Hippocampal formation (tissue), 2 donors: ENCODE measurements at regions not wholly inside any gene's neighbourhood (a gene's known extent, or its start where the extent isn't known, plus 50 kb on each side); places are given as distances from the start of the nearest gene placed in this dataset.
A peak's percentile ranks its signal among the peaks of the same experiment; 100 is the strongest.
"Not testable (repeated sequence)": the region's sequence is repeated elsewhere in the genome, so short reads cannot be mapped to it uniquely, and the experiment has no call there.

Experiments
- DNase-seq, 2 donors: peaks; one replicate each; lab custom pipeline; 2025; lab: John Stamatoyannopoulos, UW

DNA sequence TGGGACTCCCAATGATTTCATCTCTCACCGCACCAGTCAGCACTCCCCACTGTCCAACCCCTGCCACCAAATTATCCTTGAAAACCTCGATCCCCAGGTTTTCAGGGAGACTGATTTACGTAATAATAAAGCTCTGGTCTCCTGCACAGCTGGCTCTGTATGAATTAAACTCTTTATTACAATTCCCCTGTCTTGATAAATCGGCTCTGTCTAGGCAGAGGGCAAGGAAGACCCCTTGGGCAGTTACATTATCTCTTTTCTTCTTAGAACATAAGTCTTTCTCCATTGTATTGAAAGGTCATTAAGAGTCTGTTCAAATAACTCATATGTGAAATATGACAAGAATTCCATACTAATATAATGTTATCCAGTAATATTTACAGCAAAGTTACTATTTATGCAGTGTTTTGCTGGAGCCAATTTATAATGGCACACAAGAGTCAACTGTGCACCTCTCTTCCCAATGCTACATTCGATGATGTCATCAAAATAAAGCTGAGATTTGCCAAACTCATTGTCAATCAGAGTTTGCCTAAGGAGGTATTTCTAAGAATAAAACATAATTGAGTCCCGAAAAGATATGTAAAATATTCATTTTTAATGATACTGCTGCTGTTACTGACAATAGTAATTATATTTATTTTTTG, 1297.2 kb upstream of the LRRTM3 start:
- no peak for DNase-seq

GRCh38 chr10:65660006-65660405, 1265.8 kb upstream of the LRRTM3 start:
- no peak for DNase-seq

DNA sequence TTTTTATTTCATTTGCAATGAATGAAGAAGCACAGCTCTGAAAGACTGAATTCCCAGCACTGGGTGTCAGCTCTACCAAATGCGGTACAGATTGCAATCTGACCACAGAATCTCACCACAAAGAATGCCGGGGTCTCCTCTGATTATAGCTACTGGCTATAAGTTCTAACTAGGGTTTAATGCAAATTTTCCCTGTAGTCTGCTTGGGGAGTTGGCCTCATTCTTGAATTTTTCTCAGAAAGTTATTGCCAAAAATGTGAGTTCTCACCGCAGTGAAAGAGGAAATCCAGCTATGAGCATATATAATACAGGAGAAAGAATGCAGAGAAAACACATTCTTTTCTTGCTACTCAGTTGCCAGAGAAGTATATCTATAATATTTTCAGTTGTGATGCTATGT, 1255.7 kb upstream of the LRRTM3 start:
- no peak for DNase-seq

DNA sequence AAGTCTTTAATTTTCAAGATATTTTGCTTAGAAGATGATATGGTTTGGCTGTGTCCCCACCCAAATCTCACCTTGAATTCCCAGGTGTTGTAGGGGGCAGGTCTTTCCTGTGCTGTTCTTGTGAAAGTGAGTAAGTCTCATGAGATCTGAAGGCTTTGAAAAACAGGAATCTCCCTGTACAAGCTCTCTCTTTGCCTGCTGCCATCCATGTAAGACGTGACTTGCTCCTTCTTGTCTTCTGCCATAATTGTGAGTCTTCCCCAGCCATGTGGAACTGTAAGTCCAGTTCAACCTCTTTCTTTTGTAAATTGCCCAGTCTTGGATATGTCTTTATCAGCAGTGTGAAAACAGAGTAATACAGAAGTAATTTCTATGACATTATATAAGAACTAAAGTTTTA, 1255.2 kb upstream of the LRRTM3 start:
- not testable (repeated sequence) for DNase-seq

DNA sequence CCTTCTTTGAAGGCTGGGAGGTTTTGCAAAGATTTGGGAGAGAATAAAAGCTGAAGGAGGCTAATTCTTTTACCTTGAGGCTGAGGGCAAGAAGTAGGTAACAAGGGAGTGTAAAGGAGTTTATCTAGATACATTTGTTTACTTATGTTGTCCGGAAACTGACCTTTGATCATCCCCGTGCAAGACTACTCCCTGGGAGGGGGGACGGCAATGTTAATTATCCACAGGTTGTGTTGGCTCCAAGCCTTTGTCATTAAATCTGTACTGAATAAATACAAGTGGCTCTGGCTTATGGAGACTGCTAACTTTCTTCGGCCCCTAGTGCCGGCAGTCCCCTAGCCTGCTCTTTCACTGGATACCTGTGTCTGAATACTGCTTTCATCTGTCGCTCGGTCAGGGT, 1250.6 kb upstream of the LRRTM3 start:
- DNase-seq = no peak

DNA sequence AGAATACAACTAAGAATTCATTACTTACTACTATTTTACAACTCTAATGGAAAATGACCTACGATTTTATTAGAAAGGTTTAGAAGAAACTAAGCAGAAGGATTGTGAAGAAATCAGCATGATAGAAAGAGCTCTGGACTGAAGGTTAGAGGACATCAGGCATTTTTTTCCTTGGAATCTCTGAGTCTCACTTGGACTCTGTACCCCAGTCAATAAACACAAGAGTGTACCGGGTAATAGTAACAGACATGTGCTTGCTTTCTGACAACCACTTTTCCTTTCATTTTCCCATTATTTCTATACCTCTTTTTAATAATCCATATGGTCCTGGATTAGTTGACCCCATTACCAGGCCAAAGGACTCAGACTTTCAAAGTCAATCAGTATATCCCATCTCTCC, 1240.9 kb upstream of the LRRTM3 start:
- no peak for DNase-seq

- no peak for DNase-seq
Observed at GRCh38 chr10:65701168-65701776, 1224.6 kb upstream of the LRRTM3 start.

- no peak for DNase-seq
Observed at GRCh38 chr10:65708057-65708456, 1217.8 kb upstream of the LRRTM3 start.

GRCh38 chr10:65710306-65710705, 1215.5 kb upstream of the LRRTM3 start:
- DNase-seq = no peak

DNA sequence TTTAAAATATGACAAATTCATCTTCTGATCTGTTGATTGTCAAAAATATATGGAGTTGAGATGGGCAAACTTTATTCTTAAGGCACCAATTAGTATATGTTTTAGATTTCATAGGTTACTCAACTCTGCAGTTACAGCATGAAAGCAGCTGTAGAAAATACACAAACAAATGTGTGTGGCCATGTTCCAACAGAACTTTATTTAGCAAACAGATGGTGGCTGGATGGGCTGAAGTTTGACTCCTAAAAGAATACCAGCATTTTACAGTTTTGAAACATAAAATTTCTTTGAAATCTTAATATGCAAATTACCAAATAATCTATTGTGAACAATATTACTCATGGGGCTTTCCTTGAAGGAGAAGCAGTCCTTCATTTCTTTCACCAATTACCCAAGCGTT, 1206.0 kb upstream of the LRRTM3 start:
- no peak for DNase-seq

DNA sequence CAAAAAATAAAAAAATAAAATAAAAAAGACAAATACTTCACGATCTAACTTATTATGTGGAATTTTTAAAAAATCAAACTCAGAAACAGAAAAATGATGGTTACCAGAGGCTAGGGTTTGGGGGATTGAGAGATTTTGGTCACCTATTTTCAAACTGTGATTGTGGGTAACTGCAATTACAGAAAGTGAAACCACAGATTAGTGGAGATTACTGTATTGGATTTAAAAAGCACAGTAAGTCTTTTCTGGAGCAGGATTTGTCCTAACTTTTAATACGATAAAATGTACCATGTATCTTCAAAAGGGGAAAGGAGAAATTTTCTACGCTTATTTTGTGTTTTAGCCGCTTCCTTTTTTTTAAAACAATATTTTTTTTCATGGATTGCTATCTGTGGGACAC, 1204.9 kb upstream of the LRRTM3 start:
- DNase-seq = no peak

GRCh38 chr10:65723525-65723924, 1202.3 kb upstream of the LRRTM3 start:
- DNase-seq = no peak

DNA sequence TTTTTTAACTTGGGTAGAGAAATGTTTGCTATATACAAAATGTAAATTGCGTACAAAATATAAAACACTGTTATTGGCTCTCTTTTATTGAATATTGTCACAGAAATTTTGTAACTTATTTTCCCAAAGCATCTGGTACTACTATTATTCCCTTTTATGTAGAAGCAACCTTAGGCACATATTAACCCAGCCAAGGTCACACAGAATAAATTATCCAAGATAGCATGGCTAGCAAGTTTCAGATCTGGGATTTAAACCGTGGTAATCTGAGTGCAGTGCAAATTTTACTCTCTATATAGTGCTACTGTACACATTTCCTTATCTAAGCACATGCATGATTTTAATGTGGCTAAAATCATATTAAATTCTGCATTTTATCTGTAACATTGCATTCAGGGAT, 1190.5 kb upstream of the LRRTM3 start:
- DNase-seq = no peak

DNA sequence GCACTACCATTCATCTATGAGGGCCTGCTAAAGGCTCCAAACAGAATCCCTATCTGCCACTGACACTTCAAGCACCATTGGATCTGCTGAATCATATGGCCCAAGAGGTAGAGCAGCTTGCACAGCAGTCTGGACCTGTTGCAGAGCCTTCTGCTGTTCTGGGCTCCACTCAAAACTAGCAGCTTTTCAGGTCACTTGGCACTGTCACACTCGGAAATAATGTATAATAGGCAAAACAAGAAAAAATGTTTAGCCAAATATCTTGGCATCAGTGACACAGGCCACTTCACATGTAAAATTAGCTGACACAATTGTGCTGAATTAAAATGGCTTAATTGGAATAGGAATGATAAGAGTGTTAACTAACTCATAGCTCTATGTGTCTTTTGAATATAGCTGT, 1182.9 kb upstream of the LRRTM3 start:
- no peak for DNase-seq

GRCh38 chr10:65751218-65751617, 1174.6 kb upstream of the LRRTM3 start:
- no peak for DNase-seq

DNA sequence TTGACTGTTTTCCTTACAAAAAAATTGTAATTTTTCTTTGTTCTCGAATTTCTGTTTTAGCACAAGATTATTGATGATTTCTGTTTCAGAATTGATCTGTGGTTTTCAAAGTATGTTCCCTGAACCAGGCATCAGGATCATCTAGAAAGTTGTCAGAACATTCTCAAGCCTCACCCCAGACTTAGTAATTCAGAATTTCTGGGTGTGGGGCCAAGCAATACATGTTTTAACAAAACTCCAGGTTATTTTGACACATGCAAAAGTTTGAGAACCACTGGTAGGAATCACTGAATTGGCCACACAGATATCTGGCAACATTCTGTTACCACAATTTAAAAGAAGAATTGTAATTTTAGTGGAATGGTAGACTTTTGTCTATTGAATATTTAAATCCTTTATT, 1173.9 kb upstream of the LRRTM3 start:
- no peak for DNase-seq

DNA sequence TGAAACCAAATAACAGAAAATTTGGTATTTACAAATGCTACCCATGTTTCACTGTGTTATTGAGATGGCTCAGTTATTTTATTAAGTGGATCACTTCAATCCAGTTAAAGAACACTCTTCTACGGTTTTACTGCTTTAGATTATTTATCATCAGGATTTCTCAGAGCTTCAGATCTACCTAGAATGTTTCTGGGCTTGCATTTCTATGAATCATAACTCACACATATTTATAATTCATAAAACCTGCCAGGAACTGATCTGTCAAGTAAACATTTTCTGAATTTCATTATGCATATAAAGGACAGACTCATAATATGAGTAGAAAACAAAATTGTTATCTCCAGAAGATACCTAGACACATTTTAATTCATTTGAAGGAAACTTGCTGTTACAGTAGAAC, 1172.3 kb upstream of the LRRTM3 start:
- DNase-seq = no peak

DNA sequence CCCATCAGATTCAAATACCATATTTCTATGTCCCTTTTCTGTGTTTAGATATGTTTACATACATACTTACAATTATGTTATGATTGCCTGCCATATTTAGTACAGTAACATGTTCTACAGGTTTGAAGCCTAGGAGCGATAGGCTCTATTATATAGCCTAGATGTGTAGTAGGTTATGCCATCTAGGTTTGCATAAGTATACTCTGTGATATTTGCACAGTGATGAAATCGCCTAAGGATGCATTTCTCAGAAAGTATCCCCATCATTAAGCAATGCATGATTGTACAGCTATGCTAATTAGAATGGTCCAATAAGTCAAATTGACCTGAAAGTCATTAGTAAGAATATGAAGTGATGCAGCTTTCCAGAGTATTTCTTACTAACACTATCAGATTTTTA, 1171.7 kb upstream of the LRRTM3 start:
- DNase-seq = no peak

GRCh38 chr10:65762311-65762710, 1163.5 kb upstream of the LRRTM3 start:
- DNase-seq = no peak

DNA sequence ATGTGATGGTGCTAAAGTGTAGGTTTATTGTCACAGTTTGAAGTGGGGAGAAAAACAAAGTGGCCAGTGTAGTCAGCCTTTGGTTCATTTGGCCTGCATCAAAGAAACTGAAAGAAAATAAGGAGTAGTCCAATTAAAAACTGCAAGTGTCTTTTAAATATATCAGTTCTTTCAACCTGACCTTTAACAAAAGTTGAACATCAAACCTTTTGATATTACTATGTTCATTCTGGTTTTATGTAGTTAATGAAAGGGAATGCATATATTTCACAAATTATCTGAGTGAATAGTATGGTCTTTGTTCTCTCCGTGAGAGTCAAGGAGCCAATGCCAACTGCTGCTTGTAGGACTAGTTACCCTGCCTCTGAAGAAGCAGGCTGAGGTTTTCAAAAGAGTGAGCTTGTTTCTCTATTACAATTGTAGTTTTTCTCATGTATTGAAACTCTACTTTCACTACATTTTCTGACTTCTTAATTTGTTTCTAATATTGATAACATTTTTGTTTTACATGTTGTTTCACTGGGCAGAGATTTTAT, 1160.8 kb upstream of the LRRTM3 start:
- DNase-seq = peak; percentile 5 to 24

- DNase-seq = no peak
Observed at GRCh38 chr10:65769828-65770227, 1156.0 kb upstream of the LRRTM3 start.

DNA sequence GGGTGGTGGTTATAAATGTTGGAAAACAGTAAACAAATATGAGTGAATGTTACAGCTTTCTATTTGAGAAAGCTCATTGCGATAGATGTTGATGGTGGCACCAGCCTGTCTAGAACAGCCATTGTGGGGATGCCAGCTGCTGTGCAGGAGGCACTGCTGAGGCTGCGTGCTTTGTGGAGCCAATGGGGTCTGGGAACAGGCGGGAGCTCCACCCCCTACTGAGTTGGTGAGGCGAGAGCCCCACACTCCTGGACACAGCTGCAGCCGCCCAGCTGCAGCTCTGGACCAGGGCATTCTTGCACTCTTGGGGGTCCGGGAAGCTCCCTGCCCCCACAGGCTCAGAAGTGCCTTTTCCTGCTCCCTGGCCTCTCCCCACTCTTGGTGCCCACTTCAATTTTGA, 1147.1 kb upstream of the LRRTM3 start:
- DNase-seq = no peak

DNA sequence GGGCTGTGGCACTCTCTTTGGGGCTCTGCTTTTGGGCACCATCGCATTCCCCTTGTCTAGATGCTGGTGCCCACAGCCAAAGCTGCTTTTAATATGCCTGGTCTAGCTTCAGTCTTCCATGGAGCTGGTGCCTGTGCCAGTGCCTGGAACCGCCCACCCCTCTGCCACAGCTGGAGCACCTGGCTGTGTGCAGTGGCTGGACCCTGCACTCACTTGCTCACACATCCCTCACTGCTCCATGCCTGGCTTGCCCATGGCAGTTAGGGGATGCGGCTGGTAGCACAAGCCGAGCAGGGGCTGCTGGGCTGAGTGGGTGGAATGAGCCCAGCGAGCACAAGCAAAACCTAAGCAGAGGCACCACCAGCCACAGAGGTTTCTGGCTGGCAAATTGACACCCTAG, 1145.9 kb upstream of the LRRTM3 start:
- DNase-seq = no peak

DNA sequence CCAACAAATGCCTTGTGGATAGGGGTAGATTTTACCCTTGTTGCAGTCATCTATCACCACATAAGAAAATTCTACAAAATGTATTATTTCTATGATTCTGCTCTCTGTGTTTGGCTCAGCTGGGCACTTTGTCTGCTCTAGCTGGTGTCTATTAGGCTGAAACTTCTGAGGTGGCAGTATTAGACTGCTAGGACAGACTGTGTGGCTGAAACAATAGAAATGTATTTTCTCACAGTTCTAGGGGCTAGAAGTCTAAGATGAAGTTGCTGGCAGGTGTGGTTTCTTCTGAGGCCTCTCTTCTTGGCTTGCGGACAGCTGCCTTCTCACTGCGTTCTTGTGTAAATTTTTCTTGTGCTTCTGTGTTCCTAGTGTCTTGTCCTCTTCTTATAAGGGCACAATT, 1139.6 kb upstream of the LRRTM3 start:
- DNase-seq = no peak
